C4-2B (cell line): ENCODE measurements at regions not wholly inside any gene's neighbourhood (a gene's known extent, or its start where the extent isn't known, plus 50 kb on each side); places are given as distances from the start of the nearest gene placed in this dataset.

ENCODE experiments used
- CTCF ChIP-seq: fragments of 450-650 bp; conservative IDR thresholded peaks from 2 replicates; pipeline ENCODE4 v1.5.1; 2017; ENCODE audit warnings: mild to moderate bottlenecking
- ZFX ChIP-seq: fragments of 450-650 bp; IDR thresholded peaks from 2 replicates; pipeline ENCODE4 v1.6.1; 2017

- TF ChIP-seq CTCF (no peak), ZFX (no peak)
Observed at GRCh38 chr18:2148823-2149222, 422.5 kb downstream of the METTL4 start.
